ENCODE measurements at regions not wholly inside any gene's neighbourhood (a gene's known extent, or its start where the extent isn't known, plus 50 kb on each side); places are given as distances from the start of the nearest gene placed in this dataset.

DNA sequence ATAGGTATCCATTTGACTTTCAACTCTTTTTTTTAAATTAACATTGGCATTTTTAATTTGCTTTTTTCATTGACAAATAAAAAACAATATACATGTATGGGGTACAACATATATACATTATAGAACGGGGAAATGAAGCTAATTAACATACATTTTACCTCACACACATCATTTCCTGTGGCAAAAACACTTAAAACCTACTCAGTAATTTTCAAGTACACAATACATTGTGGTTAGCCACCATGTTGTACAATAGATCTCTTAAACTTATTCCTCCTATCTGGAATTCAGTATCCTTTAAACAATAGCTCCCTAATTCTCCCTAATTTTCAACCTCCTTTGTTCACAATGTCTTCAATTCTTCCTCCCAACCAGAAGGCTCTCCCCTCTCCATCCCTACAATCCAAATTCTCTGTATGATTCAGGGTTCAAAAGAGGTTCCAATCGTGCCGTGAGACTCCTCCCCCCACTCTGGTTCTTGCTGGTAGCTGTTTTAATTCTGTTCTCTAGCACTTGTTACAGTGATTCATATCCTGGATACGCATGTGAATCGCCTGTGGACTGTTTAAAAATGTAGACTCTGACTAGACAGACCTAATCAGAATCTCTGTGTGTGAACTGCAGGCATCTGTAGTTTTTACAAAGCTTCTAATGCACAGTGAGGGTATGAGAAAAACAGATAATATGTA lies 87.6 kb upstream of the DUSP10 start:
- TF ChIP-seq, protein P1, sequence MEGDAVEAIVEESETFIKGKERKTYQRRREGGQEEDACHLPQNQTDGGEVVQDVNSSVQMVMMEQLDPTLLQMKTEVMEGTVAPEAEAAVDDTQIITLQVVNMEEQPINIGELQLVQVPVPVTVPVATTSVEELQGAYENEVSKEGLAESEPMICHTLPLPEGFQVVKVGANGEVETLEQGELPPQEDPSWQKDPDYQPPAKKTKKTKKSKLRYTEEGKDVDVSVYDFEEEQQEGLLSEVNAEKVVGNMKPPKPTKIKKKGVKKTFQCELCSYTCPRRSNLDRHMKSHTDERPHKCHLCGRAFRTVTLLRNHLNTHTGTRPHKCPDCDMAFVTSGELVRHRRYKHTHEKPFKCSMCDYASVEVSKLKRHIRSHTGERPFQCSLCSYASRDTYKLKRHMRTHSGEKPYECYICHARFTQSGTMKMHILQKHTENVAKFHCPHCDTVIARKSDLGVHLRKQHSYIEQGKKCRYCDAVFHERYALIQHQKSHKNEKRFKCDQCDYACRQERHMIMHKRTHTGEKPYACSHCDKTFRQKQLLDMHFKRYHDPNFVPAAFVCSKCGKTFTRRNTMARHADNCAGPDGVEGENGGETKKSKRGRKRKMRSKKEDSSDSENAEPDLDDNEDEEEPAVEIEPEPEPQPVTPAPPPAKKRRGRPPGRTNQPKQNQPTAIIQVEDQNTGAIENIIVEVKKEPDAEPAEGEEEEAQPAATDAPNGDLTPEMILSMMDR (IDR thresholded peaks at IDR 0.05; ENCODE audit: low read depth, low read length, poor library complexity, severe bottlenecking) = no peak
- no peak for TF ChIP-seq EZH2phosphoT487 (IDR thresholded peaks at IDR 0.05; ENCODE audit: borderline replicate concordance, low read length)
